ENCODE measurements at regions not wholly inside any gene's neighbourhood (a gene's known extent, or its start where the extent isn't known, plus 50 kb on each side); places are given as distances from the start of the nearest gene placed in this dataset.

DNA sequence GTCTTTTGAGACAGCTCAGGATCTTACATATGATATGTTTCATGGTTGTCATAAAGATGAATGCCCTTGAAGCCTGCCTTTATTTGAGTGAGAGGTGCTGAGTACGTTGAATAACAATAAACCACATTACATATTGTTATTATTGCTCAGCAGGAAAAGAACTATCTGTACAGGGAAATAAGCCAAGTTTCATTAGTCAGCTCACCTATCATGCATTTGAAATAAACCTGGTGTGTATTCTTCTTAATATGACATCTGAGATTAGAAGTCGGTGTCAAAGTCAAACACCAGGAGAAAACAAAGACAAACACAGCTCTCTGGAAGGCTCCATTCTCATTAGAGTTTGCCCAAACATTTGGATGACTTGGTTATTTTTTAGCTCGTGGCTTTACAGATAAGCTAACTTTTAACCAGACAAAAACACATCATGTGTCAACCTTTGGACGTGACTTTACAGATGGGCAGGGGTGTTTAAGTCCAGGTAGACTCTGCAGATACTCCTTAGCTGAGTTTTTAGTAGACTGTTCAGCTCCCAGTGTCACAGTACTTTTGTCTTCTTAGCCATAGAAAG lies 71.2 kb upstream of the AOAH start (continued):
- TF ChIP-seq, protein P1, sequence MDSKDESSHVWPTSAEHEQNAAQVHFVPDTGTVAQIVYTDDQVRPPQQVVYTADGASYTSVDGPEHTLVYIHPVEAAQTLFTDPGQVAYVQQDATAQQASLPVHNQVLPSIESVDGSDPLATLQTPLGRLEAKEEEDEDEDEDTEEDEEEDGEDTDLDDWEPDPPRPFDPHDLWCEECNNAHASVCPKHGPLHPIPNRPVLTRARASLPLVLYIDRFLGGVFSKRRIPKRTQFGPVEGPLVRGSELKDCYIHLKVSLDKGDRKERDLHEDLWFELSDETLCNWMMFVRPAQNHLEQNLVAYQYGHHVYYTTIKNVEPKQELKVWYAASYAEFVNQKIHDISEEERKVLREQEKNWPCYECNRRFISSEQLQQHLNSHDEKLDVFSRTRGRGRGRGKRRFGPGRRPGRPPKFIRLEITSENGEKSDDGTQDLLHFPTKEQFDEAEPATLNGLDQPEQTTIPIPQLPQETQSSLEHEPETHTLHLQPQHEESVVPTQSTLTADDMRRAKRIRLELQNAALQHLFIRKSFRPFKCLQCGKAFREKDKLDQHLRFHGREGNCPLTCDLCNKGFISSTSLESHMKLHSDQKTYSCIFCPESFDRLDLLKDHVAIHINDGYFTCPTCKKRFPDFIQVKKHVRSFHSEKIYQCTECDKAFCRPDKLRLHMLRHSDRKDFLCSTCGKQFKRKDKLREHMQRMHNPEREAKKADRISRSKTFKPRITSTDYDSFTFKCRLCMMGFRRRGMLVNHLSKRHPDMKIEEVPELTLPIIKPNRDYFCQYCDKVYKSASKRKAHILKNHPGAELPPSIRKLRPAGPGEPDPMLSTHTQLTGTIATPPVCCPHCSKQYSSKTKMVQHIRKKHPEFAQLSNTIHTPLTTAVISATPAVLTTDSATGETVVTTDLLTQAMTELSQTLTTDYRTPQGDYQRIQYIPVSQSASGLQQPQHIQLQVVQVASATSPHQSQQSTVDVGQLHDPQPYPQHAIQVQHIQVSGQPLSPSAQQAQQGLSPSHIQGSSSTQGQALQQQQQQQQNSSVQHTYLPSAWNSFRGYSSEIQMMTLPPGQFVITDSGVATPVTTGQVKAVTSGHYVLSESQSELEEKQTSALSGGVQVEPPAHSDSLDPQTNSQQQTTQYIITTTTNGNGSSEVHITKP (CRISPR knock-in tag; IDR thresholded peaks at IDR 0.05; ENCODE audit: low read depth), result peak; percentile 64; the same call in 1 of the 2 replicates
- peak; percentile 92 for TF ChIP-seq FOXP4 (CRISPR knock-in tag; IDR thresholded peaks at IDR 0.05)
- TF ChIP-seq, protein P2, sequence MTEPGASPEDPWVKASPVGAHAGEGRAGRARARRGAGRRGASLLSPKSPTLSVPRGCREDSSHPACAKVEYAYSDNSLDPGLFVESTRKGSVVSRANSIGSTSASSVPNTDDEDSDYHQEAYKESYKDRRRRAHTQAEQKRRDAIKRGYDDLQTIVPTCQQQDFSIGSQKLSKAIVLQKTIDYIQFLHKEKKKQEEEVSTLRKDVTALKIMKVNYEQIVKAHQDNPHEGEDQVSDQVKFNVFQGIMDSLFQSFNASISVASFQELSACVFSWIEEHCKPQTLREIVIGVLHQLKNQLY (CRISPR knock-in tag; IDR thresholded peaks at IDR 0.05), result 0 out of 2 replicates have a peak, but pooled peaks have one; percentile 48
- no peak for TF ChIP-seq AGO2 (optimal IDR thresholded peaks at IDR 0.05; ENCODE audit: low read depth, low read length)
- 0 out of 2 replicates have a peak, but pooled peaks have one; percentile 22 for TF ChIP-seq RARA (CRISPR knock-in tag; IDR thresholded peaks at IDR 0.05)
- peak; percentile 70; the same call in 1 of the 2 replicates for TF ChIP-seq DPF2 (CRISPR knock-in tag; IDR thresholded peaks at IDR 0.05; ENCODE audit: borderline replicate concordance, low read depth)
- peak; percentile 52; the same call in 1 of the 2 replicates for TF ChIP-seq ELF3 (CRISPR knock-in tag; IDR thresholded peaks at IDR 0.05)
- TF ChIP-seq JDP2 (CRISPR knock-in tag; IDR thresholded peaks at IDR 0.05; ENCODE audit: borderline replicate concordance), result no peak
- TF ChIP-seq BCL6 (CRISPR knock-in tag; IDR thresholded peaks at IDR 0.05), result peak; percentile 36
- TF ChIP-seq ZSCAN5A (CRISPR knock-in tag; IDR thresholded peaks at IDR 0.05; ENCODE audit: borderline replicate concordance), result no peak
- peak; percentile 54; the same call in 1 of the 2 replicates for TF ChIP-seq CREM (IDR thresholded peaks at IDR 0.05)
- TF ChIP-seq CREM (CRISPR knock-in tag; IDR thresholded peaks at IDR 0.05), result no peak
- no peak for TF ChIP-seq RFXANK (CRISPR knock-in tag; IDR thresholded peaks at IDR 0.05)
- TF ChIP-seq MIXL1 (CRISPR knock-in tag; IDR thresholded peaks at IDR 0.05), result peak; percentile 88
- TF ChIP-seq, protein P3, sequence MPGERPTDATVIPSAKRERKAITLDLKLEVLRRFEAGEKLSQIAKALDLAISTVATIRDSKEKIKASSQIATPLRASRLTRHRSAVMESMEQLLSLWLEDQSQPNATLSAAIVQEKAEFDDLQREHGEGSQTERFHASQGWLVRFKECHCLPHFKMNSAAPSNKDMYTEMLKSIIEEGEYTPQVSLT (CRISPR knock-in tag; IDR thresholded peaks at IDR 0.05; ENCODE audit: borderline replicate concordance, low read depth), result no peak
- TF ChIP-seq ZNF660 (CRISPR knock-in tag; IDR thresholded peaks at IDR 0.05; ENCODE audit: borderline replicate concordance, low read depth), result no peak
- 0 out of 2 replicates have a peak, but pooled peaks have one; percentile 13 for TF ChIP-seq TSC22D2 (CRISPR knock-in tag; IDR thresholded peaks at IDR 0.05; ENCODE audit: borderline replicate concordance)
- no peak; the same call in none of the 2 replicates for TF ChIP-seq NR2F6 (IDR thresholded peaks at IDR 0.05)
- peak; percentile 52 for TF ChIP-seq NR2F6 (CRISPR knock-in tag; IDR thresholded peaks at IDR 0.05)
- peak; percentile 46; the same call in 1 of the 2 replicates for TF ChIP-seq GFI1 (CRISPR knock-in tag; IDR thresholded peaks at IDR 0.05; ENCODE audit: borderline replicate concordance)
- no peak for TF ChIP-seq MYC (CRISPR knock-in tag; IDR thresholded peaks at IDR 0.05; ENCODE audit: borderline replicate concordance)
- peak; percentile 27 for TF ChIP-seq TCF7 (IDR thresholded peaks at IDR 0.05; ENCODE audit: low read depth)
- TF ChIP-seq MEF2D (CRISPR knock-in tag; IDR thresholded peaks at IDR 0.05), result peak; percentile 91
- peak; percentile 43; the same call in 1 of the 2 replicates for TF ChIP-seq HMG20A (CRISPR knock-in tag; IDR thresholded peaks at IDR 0.05; ENCODE audit: borderline replicate concordance)
- 0 out of 2 replicates have a peak, but pooled peaks have one; percentile 26 for TF ChIP-seq HOXA5 (CRISPR knock-in tag; IDR thresholded peaks at IDR 0.05)

Data from HepG2 (cell line).